Stimulated activated CD8-positive, alpha-beta memory T cell treated with anti-CD3 and anti-CD28 coated beads, Interleukin-2, amount 100 ng/mL, for 1 hour (primary cell): ENCODE measurements at regions not wholly inside any gene's neighbourhood (a gene's known extent, or its start where the extent isn't known, plus 50 kb on each side); places are given as distances from the start of the nearest gene placed in this dataset.

Source experiments
- DNase-seq, 2 donors: peaks; one replicate each; pipeline ENCODE4 v3.0.0-alpha.2; 2020; ENCODE audit warnings: low read depth in 2 of 2

DNA sequence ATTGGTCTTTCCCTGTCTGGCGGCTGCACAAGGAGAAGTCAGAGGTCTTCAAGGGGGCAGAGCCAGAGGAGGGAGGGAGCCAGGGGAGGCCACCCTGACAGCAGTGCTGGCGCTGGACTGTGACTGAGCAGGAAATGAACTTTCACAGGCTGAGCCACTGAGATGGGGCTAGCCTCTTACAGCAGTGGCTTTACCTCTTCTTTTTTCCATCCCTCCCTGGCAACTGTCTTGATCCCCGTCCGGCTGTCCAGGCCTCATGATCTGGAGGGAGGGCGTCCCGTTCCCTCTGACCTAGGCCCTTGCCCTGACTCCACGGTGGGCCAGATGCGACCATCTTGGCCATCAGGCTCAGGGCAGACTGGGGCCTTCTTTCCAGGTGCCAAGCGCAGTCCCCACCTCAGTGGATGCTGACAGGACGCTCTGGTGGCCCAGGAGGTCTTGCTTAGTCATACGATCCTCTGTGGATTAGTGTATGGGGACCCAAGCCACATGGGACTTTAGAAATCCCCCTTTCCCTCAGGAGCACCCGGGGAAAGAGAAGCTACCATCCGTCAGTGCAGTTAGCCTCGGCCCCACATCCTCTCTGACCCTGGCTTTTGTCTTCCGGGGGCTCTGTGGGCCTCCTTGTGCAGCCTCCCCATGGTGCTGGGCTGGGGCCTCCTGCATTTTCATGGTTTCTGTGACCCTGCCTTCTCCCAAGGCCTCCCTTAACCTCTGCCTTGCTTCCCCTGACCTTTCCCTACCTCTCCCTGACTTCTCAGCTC lies 57.4 kb upstream of the CCDC167 start:
- no peak for DNase-seq

DNA sequence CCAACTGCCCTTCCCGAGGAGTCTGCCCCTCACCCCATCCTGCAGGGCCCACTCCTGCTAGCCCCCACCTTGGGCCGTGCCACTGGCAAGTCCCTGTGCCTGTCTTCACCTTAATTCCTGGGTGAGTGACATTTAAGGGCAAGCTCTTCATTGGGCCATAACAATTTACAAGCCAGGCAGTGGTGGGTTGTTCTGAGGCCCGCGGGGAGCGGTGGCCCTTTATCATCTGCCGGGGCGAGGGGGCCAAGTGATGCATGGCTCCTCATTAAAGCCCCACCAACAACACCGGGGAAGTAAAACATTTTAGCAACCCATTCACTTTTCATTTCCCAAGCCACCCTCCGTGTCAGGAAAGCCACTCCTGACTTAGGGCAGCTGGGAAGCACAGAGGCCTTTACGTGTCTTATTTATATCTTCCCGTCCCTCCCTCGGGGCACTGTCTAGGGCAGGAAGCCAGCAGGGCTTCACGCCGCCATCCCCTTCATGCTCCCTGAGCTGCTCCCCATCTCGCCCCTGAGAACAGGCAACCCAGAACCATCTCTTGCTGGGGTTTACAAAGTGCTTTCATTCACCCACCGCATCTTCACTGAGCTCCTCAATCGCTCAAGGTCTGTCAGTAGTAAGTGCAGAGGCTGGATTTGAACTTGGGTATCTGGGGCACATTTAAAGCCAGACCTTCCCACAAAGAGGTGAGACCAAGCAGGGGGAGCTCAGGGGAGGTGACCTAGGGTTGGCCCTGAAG lies 55.5 kb upstream of the CCDC167 start:
- DNase-seq, result no peak

DNA sequence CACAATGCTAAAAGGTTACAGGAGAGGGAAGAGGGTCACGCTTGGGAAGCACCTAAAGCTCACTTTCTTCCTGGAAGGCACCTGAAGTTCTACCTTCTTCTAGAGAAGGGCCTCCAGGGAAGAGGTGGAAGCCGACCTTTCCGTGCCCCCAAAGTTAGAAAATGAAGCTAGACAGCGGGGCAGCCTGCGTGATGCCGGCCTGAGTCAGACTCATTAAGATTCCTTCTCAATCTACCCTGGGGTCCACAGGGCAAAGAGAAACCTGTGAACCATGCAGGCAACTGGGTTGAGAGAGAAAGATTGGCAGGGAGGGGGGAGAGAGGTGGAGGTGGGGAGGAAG lies 54.8 kb upstream of the CCDC167 start:
- no peak for DNase-seq

DNA sequence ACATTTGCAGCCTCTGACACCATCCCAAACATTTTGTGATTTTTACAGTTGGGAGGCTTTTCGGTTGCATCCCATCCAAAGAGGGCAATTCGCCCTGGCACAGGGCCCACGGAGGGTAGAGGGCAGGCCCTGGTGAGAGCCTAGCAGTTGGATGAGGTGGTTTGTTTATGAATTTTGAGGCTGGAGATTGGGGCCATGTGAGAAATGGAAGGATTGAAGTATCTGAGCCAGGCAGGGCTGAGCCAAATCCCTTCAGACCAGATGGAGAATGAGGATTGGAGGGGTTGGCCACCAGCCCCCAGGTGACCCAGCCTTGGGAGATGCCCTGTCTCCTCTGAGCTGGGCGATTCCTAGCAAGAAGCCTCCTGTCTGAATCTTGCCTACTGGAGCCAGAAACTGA lies 52.6 kb upstream of the CCDC167 start:
- no peak for DNase-seq

DNA sequence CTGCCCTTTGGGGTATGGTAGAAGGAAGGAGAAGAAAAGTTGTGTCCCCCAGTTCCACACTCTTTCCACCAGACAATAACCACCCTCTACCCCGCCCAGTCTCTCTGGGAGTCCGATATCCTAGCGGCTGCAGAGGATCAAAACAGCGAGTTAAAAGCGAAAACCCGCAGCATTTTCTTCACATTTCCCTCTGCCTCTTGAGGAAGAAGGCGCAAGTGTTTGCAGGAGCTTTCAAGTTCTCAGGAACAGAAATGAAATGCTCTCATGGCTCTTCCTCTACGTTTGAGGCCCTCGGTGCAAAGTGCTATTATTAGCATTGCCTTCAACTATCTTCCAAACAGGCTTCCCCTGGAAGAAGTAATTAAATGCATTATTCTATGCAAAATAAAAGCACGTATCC lies 52.2 kb upstream of the CCDC167 start:
- no peak for DNase-seq

DNA sequence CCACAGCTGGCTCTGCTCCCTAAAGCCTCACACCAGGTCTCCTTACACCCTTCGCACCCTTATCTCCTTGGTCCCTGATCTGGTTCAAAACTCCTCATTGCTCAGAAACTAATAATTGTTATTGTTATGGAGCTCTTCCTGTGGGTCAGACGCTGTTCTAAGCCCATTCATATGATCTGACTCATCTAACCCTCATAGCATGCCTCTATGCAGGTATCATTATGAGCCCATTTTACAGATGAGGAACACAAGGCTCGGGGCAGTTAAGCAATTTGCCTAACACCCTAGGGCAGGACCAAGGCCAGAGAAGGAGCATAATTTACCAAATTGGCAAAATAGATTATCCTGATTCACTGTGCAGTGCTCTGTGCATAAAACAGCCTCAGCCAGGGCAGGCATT lies 51.8 kb upstream of the CCDC167 start:
- no peak for DNase-seq

DNA sequence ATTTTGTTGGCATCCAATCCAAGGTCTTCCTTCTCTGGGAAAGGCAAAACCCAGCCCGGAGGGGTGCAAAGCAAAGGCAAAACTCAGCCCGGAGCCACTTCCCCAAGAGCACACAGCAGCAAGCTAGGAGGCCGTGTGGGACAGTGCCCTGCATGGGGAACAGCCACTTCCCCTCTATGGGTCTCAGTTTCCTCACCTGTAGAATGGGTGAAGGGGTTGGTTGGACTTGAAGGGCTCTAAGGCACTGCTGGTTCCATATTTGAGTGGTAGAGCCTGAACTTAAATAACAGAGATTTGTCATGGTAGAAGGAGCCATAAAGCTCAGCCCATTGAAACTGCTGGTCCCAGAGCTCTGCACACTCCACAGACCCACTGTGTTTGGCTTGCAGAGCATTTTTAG lies 51.3 kb upstream of the CCDC167 start:
- DNase-seq, result no peak

DNA sequence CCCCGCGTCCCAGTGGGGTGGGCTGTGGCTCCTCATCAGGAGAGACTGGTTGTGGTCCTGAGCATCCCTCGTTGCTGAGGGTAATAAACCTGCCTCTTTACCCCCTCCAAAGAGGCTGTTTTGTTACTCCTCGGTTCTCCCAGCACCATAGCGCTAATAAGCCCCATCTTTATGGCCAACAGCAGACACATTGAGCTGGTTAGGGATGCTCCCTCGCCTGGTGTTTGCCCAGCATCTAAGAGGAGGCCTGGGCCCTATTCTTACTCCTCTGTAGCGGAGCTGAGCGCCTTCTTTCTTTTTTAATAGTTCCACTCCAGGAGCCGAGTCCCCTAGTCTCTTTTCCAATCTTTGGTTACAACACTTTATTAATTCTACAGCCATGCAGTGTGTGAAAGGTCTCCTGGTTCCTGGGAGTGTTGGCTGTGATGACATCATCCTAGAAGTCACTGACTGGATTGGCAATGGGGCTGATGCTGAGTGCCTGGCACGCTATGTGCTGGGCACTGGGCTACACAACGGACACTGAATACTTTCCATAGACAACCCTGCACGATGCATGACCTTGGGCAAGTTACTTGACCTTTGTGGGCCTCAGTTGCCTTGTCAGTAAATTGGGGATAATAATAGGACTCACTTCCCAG lies 50.6 kb upstream of the CCDC167 start:
- DNase-seq, result no peak

DNA sequence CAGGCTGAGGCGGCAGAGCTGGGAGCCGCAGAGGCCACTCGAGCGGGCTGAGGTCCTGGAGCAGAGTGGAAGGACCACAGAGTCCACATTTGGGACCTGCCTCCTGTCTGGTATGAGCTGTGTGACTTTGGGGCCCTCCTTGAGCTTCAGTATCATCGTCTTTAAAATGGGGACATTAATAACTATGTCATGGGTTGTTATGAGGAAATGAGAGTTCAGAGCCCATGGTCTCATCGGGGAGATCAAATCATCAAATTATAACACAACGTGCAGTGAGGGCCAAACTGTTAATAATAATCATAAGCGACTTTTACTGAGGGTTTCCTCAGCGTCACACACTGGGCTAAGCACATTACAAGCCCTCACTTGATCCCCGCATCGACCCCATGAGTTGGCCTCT lies 49.9 kb upstream of the CCDC167 start:
- DNase-seq, result no peak
